NCI-H1436 (cell line): ENCODE measurements at regions not wholly inside any gene's neighbourhood (a gene's known extent, or its start where the extent isn't known, plus 50 kb on each side); places are given as distances from the start of the nearest gene placed in this dataset.
"Not testable (repeated sequence)": the region's sequence is repeated elsewhere in the genome, so short reads cannot be mapped to it uniquely, and the experiment has no call there.

Source experiments
- DNase-seq: peaks from one replicate; lab custom pipeline; 2025; lab: John Stamatoyannopoulos, UW

DNA sequence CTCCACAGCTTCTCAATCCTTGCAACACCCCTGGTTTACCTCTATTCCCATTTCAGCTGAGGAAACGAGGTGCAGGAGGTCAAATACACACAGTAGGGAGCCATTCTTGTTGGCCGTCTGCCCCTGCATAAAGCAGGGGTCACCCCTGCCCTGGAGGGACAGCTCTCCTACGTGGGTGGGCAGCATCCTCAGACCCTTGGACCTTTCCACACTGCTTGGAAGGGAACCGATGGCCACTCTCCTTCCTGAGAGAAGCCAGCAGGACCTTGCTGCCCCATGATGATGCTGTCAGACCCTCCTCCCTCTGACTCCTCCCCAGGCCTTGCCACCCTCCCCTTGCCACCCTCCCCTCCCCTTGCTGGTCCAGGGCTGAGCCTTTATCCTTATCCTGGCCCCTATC, 121.1 kb upstream of the SYT13 start:
- DNase-seq = no peak

GRCh38 chr11:45405916-45406670, 120.0 kb upstream of the SYT13 start:
- DNase-seq = no peak

DNA sequence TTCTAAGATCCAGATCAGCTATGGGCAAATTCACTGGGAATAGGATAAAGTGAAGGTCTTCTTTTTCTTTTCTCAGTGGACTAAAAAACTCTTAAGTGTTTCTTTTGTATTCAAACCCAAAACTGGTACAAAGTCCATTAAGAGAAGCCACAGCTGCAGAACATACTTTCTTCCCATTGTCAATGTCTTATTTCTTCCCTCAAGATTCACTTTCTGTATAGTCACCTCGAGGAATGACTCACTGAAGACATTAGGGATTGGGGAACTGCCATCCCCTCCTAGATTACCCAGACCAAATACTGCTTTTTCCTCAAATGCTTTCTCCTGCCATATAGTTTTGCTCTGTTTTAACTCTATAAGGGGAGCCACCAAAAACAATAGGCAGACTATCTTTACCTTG, 117.4 kb upstream of the SYT13 start:
- not testable (repeated sequence) for DNase-seq

DNA sequence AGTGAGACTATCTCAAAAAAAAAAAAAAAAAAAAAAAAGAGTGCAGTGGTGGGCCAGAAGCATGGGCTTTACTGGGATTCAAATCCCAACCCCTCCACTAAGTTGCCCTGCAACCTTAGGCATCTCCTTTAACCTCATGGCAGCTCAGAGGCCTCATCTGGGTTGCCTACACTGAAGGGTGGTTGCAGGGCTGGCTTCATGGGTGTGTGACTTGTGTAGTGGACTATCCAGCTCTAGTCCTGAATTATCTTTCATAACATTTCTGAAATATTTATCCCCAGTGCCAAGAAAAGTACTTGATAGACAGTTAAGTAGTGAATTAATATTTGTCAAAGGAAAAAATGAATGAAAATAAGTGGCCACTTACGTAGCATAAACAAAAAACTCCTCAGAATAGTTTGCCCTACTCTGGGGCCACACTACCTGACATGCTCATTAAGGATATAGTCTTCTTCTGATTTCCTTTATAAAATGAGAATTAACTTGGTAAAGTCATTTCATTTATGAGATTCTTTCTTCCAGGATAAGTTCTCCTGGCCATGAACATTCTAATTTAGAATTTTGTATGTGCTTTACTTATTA, 116.0 kb upstream of the SYT13 start:
- DNase-seq = no peak

DNA sequence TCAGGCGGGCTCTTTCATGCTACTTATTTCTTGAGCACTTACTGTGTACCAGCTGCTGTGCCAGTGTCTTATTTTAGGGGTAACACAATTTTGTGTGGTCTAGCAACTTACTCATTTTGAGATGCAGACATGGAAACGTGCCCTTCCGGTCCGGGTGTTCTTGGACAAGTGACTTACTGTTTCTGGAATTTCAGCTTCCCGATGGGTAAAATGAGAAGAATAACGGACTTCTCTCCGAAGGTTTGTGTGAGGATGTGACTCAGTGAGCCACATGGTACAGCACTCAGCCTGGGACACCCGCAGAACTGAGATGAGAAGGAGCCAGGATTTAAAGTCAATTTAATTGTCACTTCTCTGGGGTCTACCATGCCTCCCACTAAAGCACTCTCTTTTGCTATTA, 114.5 kb upstream of the SYT13 start:
- DNase-seq = no peak

DNA sequence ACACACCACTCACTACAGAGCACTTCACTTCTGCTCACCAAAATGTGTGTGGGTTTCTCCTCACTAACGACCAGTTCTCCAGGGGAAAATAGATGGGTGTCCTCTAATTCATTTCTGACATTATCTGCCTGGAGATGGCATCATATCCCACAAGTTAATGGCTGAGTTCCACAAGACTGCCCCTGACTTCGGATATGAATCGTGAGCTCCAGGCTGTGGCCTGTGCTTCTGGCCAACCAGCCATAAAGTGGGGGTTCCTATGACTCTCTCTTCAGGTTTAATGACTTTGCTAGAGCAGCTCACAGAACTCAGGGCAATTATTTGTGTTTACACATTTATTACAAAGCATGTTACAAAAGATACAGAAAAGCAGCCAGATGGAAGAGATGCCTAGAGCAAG, 113.0 kb upstream of the SYT13 start:
- DNase-seq = no peak

DNA sequence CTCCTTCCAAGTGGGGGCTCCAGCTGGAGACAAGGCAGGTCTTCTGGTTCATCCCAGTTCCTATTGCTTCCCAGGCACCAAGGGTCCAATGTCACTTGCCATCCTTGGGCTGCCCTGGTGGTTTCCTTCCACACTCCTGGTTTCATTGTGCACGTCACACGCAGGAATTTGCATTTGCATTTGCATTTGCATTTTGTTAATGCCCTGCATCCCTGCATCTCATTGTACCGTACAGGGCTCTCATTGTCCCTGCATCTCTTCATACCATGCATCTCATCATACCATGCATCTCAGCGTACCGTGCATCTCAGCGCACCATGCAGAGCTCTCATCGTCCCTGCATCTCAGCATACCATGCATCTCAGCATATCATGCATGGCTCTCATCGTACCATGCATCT, 112.2 kb upstream of the SYT13 start:
- no peak for DNase-seq

DNA sequence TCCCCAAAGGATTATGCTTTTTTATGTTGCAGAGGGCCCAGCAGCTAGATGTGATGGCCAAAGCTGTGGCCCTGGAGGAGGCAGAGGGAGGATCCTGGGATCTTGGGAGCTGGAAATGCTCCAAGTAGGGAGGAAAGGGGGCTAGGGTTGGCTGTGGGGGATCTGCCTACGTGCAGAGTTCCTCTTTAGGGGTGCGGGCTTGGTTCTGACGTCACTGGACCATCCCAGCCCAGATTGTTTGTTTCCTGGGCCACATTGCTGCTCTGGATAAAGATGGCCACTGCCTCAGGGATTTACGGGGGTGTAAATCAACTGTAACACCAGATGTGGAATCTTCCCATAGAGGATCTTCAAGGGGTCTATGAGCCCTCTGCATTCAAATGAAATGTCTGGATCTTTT, 110.3 kb upstream of the SYT13 start:
- no peak for DNase-seq

GRCh38 chr11:45395947-45396346, 109.8 kb upstream of the SYT13 start:
- DNase-seq = no peak

DNA sequence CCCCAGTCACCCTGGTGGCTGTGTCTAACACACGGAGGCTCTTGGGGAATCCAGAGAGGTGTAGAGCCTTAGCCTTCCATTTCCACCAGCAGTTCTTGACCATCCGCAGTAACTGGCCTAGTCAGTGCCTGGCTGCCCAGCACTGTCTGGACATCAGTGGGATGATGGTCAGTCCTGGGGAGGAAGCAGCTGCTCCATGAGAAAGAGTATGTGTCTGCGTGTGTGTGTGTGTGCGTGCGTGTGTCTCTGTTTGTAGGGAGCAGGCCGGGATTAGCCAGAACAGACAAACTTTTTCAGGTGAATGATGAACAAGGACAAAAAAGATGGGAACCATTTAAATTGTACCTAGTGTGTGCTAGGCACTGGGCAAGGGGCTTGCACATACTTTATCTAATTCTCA, 109.3 kb upstream of the SYT13 start:
- no peak for DNase-seq

- no peak for DNase-seq
These were observed 108.3 kb upstream of the SYT13 start for GRCh38 chr11:45394294-45395085.

- DNase-seq = no peak
These were observed 107.7 kb upstream of the SYT13 start for GRCh38 chr11:45393826-45394225.

DNA sequence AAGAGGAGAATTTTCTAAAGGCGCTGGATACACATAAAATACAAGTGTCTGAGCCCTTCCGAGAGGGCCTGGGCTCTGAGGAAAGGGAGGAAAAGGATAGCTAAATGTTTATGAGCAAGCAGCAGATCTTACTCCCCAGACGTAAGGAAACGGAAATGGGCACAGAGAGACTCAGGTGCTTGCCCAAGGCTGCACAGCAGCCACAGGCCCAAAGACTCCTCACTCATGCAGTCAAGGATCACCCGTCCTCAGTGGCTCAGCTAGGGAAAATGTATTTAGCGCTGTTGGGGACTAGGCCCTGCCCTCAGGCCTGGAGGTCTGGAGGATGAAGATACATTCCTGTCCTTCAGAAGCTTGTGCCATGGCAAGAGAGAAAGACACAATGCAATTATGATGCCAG, 107.2 kb upstream of the SYT13 start:
- DNase-seq = no peak

DNA sequence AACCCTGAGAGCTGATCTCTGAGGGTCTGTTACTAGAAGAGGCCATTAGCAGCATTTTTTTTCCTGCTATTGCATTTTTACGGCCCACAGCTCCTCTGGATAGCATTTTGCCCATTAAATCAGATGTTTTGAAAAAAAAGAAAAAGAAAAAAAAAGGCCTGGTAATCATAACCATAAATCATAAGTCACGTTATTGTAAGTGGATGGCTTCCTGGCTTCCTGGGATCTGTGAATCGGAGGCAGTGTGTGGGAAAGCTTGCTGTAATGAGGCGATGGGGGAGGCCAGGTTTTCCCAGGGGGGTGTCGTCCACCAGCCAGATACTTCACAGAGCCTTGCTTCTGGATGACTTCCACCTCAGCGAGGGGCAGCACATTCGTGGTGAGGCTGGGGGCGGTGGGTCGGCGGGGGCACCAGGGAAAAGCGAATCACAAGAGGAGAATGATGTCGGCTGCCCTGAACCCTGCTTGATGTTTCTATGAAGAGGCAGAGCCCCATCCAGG, 106.5 kb upstream of the SYT13 start:
- DNase-seq = no peak

GRCh38 chr11:45392154-45392553, 106.0 kb upstream of the SYT13 start:
- DNase-seq = no peak

- no peak for DNase-seq
These were observed 105.2 kb upstream of the SYT13 start for GRCh38 chr11:45391168-45391850.

DNA sequence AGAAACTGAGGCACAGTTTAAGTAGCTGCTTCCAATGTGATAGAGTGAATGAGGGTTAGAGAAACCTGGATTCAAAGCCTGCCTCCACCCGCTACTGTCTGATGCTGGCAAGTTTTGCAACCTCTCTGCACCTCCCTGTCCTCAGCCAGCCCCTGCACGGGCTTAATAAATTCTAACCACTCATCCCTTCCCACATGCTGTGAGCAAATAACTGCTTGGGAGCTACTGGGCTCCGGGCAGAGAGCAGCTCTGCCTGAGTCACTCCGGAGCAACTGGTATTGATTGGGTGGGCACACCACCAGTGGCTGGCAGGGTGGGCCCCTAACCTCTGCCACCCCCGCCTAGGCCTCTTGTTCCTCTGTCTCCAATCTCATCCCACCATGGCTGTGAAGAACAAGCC, 104.3 kb upstream of the SYT13 start:
- no peak for DNase-seq

GRCh38 chr11:45388472-45388871, 102.3 kb upstream of the SYT13 start:
- no peak for DNase-seq

- not testable (repeated sequence) for DNase-seq
These were observed 101.7 kb upstream of the SYT13 start for GRCh38 chr11:45387885-45388284.

- DNase-seq = no peak
These were observed 100.8 kb upstream of the SYT13 start for GRCh38 chr11:45386972-45387371.

DNA sequence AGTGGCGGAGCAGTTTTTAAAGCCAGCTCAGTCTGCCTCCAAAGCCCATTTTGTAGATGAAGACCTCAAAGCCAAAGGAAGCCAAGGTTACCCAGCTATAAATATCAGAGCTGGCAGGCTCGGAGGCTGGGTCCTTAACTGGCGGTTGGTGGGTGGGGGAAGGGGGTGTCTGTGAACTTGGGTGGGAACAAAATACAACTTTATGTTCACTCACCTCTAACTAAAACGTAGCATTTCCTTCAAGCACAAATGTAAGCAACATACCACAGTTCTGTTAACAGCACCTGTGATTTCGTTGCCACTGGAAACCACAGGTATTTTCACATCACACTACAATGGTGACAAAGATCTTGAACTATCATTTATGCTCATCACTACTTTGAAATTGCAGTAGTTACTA, 99.7 kb upstream of the SYT13 start:
- no peak for DNase-seq

DNA sequence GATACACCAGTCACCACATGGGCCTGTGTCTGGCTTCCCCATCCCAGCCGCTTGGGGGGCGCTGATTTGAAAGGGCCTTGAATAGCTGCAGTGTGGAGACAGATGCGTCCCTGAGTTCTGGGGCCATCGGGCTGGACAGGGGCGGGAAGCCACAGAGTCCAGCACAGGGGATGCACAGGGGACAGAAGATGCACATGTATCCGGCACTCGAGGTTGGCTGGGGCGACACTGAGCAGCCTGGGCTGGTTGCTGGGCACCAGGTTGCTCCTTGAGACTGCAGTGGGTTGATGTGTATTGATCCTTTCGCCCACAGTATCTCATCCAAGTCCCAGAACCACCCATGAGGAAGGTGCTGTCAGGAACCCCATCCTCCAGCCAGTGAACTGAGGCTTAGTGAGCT, 99.3 kb upstream of the SYT13 start:
- no peak for DNase-seq
